Adrenal gland (tissue), 9 donors: ENCODE measurements at regions not wholly inside any gene's neighbourhood (a gene's known extent, or its start where the extent isn't known, plus 50 kb on each side); places are given as distances from the start of the nearest gene placed in this dataset.

Source experiments
- DNase-seq, 7 donors: peaks; one replicate each; pipeline ENCODE4 v3.0.0-alpha.2; 2019 to 2020
- H3K27ac ChIP-seq, 5 donors: fragments of 200-600 bp; sonication (generic) in 4 of 5; 1 replicate in 3 of 5; 2 replicates in 2 of 5; pipeline versions ENCODE4 v1.5.1 to v1.8.0; 2016 to 2020; ENCODE audit warnings: mild to moderate bottlenecking in 1 of 5
- H3K27me3 ChIP-seq: fragments of 200-600 bp; 2 replicates; pipeline ENCODE4 v1.8.0; 2021
- H3K36me3 ChIP-seq, 2 donors: fragments of 200-600 bp; replicated peaks in 1 of 2; 1 replicate in 1 of 2; 2 replicates in 1 of 2; pipeline versions ENCODE4 v1.5.1 to v1.8.0; 2018 to 2022
- H3K4me1 ChIP-seq, 2 donors: fragments of 200-600 bp; replicated peaks in 1 of 2; 1 replicate in 1 of 2; 2 replicates in 1 of 2; pipeline versions ENCODE4 v1.5.1 to v1.8.0; 2018 to 2021
- H3K4me3 ChIP-seq, 4 donors: fragments of 200-600 bp; sonication (generic) in 3 of 4; one replicate each; pipeline ENCODE4 v1.5.1; 2016 to 2018
- H3K9me3 ChIP-seq, 3 donors: fragments of 200-600 bp; sonication (generic) in 1 of 3; replicated peaks in 1 of 3; 1 replicate in 2 of 3; 2 replicates in 1 of 3; pipeline versions ENCODE4 v1.5.1 to v1.8.0; 2016 to 2021
- CTCF ChIP-seq, 6 experiments: fragments of 450-650 bp in 4 of 6; fragments of 200-600 bp in 2 of 6; sonication (generic) in 1 of 6; IDR thresholded peaks; 1 replicate in 5 of 6; 2 replicates in 1 of 6; pipeline versions ENCODE4 v1.5.1 to v1.8.0; 2016 to 2021; ENCODE audit warnings: antibody characterized with exemption in 6 of 6, mild to moderate bottlenecking in 2 of 6, moderate library complexity in 1 of 6
- POLR2A ChIP-seq, 2 donors: fragments of 450-650 bp; IDR thresholded peaks; one replicate each; pipeline ENCODE4 v1.6.1; 2017; ENCODE audit warnings: antibody characterized with exemption in 2 of 2, mild to moderate bottlenecking in 2 of 2, moderate library complexity in 1 of 2
- WGBS, 4 donors: extraction: QIAGEN DNeasy Blood & Tissue Kit in 2 of 4; methylation state at CpG; one replicate each; pipeline versions ENCODE4 v1.1.5 to v1.1.7; 2013 to 2017; 5-methylcytosine and 5-hydroxymethylcytosine counted together
- intact Hi-C, 2 donors: fragments of 100-400 bp; cut with DNase I; formaldehyde crosslinking; loops; one replicate each; pipeline versions ENCODE4 v1.14.1 to v1.15.0; 2022 to 2023
- donor health status: healthy with polysubstance abuse.
- donor health status: Bipolar disorder and iron deficiency.
- donor health status: DM: yes; HTN: yes; CAD: no.
- donor health status: DM: no; HTN: no; CAD: no.
- donor health status: DM: no; HTN: no; CAD: no.

GRCh38 chr3:71979175-71979574, 194.2 kb upstream of the PROK2 start:
- H3K36me3 ChIP-seq, result no peaks in the 10 kb centered on the region
- peaks cover 6% of the 10 kb centered on the region for H3K27me3 ChIP-seq
- 53 to 87% (median 82%) methylated on average over 3 of the region's 3 CpGs for WGBS, 4 donors
- no peaks in the 10 kb centered on the region for H3K4me1 ChIP-seq
- H3K27ac ChIP-seq, result no peak overlapping the region
- no peak for DNase-seq
- TF ChIP-seq POLR2A (IDR thresholded peaks at IDR 0.05), result no peak
- no peak for TF ChIP-seq CTCF (IDR thresholded peaks at IDR 0.05)
- H3K9me3 ChIP-seq, result no peaks in the 10 kb centered on the region
- intact Hi-C loops, result no loop called here
- H3K4me3 ChIP-seq, result no peak overlapping the region

GRCh38 chr3:71978150-71978721, 193.3 kb upstream of the PROK2 start:
- no peaks in the 10 kb centered on the region for H3K4me1 ChIP-seq
- intact Hi-C loops, result no loop called here
- no peak for DNase-seq
- no peaks in the 10 kb centered on the region for H3K36me3 ChIP-seq
- peaks cover 7% of the 10 kb centered on the region for H3K27me3 ChIP-seq
- no peak overlapping the region for H3K4me3 ChIP-seq
- H3K9me3 ChIP-seq, result no peaks in the 10 kb centered on the region
- H3K27ac ChIP-seq, result no peak overlapping the region
- TF ChIP-seq CTCF (IDR thresholded peaks at IDR 0.05) (no peak), POLR2A (IDR thresholded peaks at IDR 0.05) (no peak)
- 73 to 82% (median 79%) methylated on average over 7 of the region's 7 CpGs for WGBS, 4 donors

GRCh38 chr3:71977525-71977924, 192.6 kb upstream of the PROK2 start:
- no peak for DNase-seq
- no peak overlapping the region for H3K4me3 ChIP-seq
- WGBS, 4 donors, result 71 to 83% (median 75%) methylated on average over 4 of the region's 4 CpGs

GRCh38 chr3:71975573-71975972, 190.6 kb upstream of the PROK2 start:
- H3K4me3 ChIP-seq, result no peak overlapping the region
- peaks cover 7% of the 10 kb centered on the region for H3K27me3 ChIP-seq
- WGBS, 4 donors, result 88 to 94% (median 92%) methylated on average over 2 of the region's 2 CpGs

More at GRCh38 chr3:71977525-71977924, 192.6 kb upstream of the PROK2 start:
- Histone ChIP-seq H3K27ac (no peak overlapping the region), H3K9me3 (no peaks in the 10 kb centered on the region), H3K36me3 (no peaks in the 10 kb centered on the region), H3K27me3 (peaks cover 7% of the 10 kb centered on the region), H3K4me1 (no peaks in the 10 kb centered on the region)
- TF ChIP-seq CTCF (IDR thresholded peaks at IDR 0.05) (no peak), POLR2A (IDR thresholded peaks at IDR 0.05) (no peak)
- intact Hi-C loops, result no loop called here

More at GRCh38 chr3:71975573-71975972, 190.6 kb upstream of the PROK2 start:
- DNase-seq, result no peak
- TF ChIP-seq CTCF (IDR thresholded peaks at IDR 0.05) (no peak), POLR2A (IDR thresholded peaks at IDR 0.05) (no peak)
- Histone ChIP-seq H3K9me3 (no peaks in the 10 kb centered on the region), H3K27ac (no peak overlapping the region), H3K36me3 (no peaks in the 10 kb centered on the region), H3K4me1 (no peaks in the 10 kb centered on the region)
- intact Hi-C loops, result no loop called here
